ENCODE measurements at regions not wholly inside any gene's neighbourhood (a gene's known extent, or its start where the extent isn't known, plus 50 kb on each side); places are given as distances from the start of the nearest gene placed in this dataset.

DNA sequence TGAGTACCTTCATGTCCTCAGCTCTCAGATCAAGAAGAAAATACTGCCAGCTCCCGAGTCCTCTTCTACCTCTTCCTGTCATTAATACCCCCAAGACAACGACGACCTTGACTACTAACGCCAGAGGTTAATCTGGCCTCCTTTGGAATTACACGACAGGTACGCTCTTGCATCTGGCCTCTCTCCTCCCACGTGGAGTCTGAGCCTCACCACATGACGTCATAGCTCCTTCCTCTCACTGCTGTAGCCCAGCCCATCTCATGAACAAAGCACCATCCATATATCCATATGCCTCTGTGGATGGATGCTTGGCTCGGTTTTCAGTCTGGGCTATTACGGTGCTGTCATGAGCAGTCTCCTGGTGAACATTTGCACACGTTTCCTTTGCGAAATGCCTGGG is 110.2 kb upstream of the TNRC6C start:
- H3K36me3 ChIP-seq (ENCODE audit: insufficient read depth, low read length): no peaks in the 10 kb centered on the region
- no peaks in the 10 kb centered on the region for H4K20me1 ChIP-seq (ENCODE audit: insufficient read depth, low read length)
- no peak overlapping the region for H3K27ac ChIP-seq (ENCODE audit: low read depth, low read length)
- TF ChIP-seq, protein P1, sequence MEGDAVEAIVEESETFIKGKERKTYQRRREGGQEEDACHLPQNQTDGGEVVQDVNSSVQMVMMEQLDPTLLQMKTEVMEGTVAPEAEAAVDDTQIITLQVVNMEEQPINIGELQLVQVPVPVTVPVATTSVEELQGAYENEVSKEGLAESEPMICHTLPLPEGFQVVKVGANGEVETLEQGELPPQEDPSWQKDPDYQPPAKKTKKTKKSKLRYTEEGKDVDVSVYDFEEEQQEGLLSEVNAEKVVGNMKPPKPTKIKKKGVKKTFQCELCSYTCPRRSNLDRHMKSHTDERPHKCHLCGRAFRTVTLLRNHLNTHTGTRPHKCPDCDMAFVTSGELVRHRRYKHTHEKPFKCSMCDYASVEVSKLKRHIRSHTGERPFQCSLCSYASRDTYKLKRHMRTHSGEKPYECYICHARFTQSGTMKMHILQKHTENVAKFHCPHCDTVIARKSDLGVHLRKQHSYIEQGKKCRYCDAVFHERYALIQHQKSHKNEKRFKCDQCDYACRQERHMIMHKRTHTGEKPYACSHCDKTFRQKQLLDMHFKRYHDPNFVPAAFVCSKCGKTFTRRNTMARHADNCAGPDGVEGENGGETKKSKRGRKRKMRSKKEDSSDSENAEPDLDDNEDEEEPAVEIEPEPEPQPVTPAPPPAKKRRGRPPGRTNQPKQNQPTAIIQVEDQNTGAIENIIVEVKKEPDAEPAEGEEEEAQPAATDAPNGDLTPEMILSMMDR (IDR thresholded peaks at IDR 0.05; ENCODE audit: extremely low read depth, low read depth, low read length): no peak
- no peak for DNase-seq (ENCODE audit: insufficient read length, low spot score, missing footprints)
- peaks cover 7% of the 10 kb centered on the region for H3K4me1 ChIP-seq (ENCODE audit: insufficient read depth, low read length)
- H3K4me3 ChIP-seq (ENCODE audit: insufficient read depth, low read length): no peak overlapping the region
- no peak overlapping the region for H3K4me2 ChIP-seq (ENCODE audit: insufficient read depth, low read length)
- H2AFZ ChIP-seq (ENCODE audit: low read length): no peak overlapping the region
- H3K9me3 ChIP-seq (ENCODE audit: low read depth, low read length): no peaks in the 10 kb centered on the region
- peaks cover 4% of the 10 kb centered on the region for H3K27me3 ChIP-seq (ENCODE audit: insufficient read depth, low read length)
- no peaks in the 10 kb centered on the region for H3K79me2 ChIP-seq (ENCODE audit: insufficient read depth, low read length)

DNA sequence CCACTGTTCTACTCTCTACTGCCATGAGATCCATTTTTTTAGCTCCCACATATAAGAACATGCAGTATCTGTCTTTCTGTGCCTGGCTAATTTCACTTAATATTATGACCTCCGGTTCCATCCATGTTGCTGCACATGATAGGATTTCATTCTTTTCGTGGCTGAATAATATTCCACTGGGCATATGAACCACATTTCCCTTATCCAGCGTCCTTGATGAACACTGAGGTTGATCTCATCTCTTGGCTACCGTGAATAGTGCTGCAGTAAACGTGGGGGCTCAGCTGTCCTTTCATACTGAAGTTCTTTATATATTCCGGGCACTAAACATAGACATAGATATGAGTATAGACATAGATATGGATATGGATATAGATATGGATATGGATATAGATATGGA is 109.3 kb upstream of the TNRC6C start:
- Histone ChIP-seq H4K20me1 (ENCODE audit: insufficient read depth, low read length) (no peaks in the 10 kb centered on the region), H3K79me2 (ENCODE audit: insufficient read depth, low read length) (no peaks in the 10 kb centered on the region), H3K4me1 (ENCODE audit: insufficient read depth, low read length) (no peaks in the 10 kb centered on the region), H3K4me3 (ENCODE audit: insufficient read depth, low read length) (no peak overlapping the region), H3K27me3 (ENCODE audit: insufficient read depth, low read length) (peaks cover 4% of the 10 kb centered on the region), H3K9me3 (ENCODE audit: low read depth, low read length) (no peaks in the 10 kb centered on the region), H2AFZ (ENCODE audit: low read length) (no peak overlapping the region), H3K36me3 (ENCODE audit: insufficient read depth, low read length) (no peaks in the 10 kb centered on the region), H3K4me2 (ENCODE audit: insufficient read depth, low read length) (no peak overlapping the region), H3K27ac (ENCODE audit: low read depth, low read length) (no peak overlapping the region)
- no peak for DNase-seq (ENCODE audit: insufficient read length, low spot score, missing footprints)
- TF ChIP-seq, protein P1 (IDR thresholded peaks at IDR 0.05; ENCODE audit: extremely low read depth, low read depth, low read length): no peak

DNA sequence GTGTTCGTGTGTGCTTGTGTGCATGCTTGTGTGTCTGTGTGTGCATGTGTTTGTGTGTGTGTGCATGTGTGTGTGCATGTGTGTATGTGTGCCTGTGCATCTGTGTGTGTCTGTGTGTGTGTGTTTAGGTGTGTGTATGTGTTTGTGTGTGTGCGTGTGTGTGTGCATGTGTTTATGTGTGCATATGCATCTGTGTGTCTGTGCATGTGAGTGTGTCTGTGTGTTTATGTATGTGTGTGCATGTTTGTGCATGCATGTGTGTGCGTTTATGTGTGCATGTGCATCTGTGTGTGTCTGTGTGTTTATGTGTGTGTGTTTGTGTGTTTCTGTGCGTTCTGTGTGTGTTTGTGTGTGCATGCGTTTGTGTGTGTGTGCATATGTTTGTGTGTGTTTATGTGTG is 106.6 kb upstream of the TNRC6C start:
- TF ChIP-seq, protein P1 (IDR thresholded peaks at IDR 0.05; ENCODE audit: extremely low read depth, low read depth, low read length): no peak
- H3K9me3 ChIP-seq (ENCODE audit: low read depth, low read length): no peaks in the 10 kb centered on the region

DNA sequence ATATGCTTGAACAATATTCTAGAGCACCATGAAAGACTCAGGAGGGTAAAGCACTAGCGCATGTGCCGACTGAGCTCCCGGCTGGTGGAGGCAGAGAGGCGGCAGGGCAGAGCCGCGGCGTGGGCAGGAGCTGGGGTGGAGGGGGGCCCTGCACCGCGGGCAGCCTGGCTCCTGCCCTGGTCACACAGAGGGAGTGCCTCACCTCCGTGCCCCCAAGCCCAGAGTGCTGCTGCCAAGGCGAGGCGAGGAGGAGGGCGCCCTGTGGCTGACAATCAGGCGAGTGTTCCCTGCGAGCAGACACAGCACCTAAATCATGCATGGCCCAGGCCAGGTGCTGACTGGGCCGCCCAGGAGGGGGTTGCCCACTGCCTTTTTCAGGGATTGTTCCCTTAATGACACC is 105.8 kb upstream of the TNRC6C start:
- H3K36me3 ChIP-seq (ENCODE audit: insufficient read depth, low read length): no peaks in the 10 kb centered on the region
- H3K4me1 ChIP-seq (ENCODE audit: insufficient read depth, low read length): no peaks in the 10 kb centered on the region
- no peak overlapping the region for H3K4me3 ChIP-seq (ENCODE audit: insufficient read depth, low read length)
- H3K4me2 ChIP-seq (ENCODE audit: insufficient read depth, low read length): no peak overlapping the region
- no peaks in the 10 kb centered on the region for H3K9me3 ChIP-seq (ENCODE audit: low read depth, low read length)
- H3K79me2 ChIP-seq (ENCODE audit: insufficient read depth, low read length): no peaks in the 10 kb centered on the region
- peak; percentile 68 for DNase-seq (ENCODE audit: insufficient read length, low spot score, missing footprints)
- H3K27me3 ChIP-seq (ENCODE audit: insufficient read depth, low read length): peaks cover 10% of the 10 kb centered on the region
- no peak overlapping the region for H3K27ac ChIP-seq (ENCODE audit: low read depth, low read length)
- H4K20me1 ChIP-seq (ENCODE audit: insufficient read depth, low read length): no peaks in the 10 kb centered on the region
- H2AFZ ChIP-seq (ENCODE audit: low read length): no peak overlapping the region
- TF ChIP-seq, protein P1 (IDR thresholded peaks at IDR 0.05; ENCODE audit: extremely low read depth, low read depth, low read length): no peak

More for the DNA sequence above, 106.6 kb upstream of the TNRC6C start:
- Histone ChIP-seq H2AFZ (ENCODE audit: low read length) (no peak overlapping the region), H3K79me2 (ENCODE audit: insufficient read depth, low read length) (no peaks in the 10 kb centered on the region), H4K20me1 (ENCODE audit: insufficient read depth, low read length) (no peaks in the 10 kb centered on the region), H3K4me3 (ENCODE audit: insufficient read depth, low read length) (no peak overlapping the region), H3K4me2 (ENCODE audit: insufficient read depth, low read length) (no peak overlapping the region), H3K36me3 (ENCODE audit: insufficient read depth, low read length) (no peaks in the 10 kb centered on the region), H3K4me1 (ENCODE audit: insufficient read depth, low read length) (no peaks in the 10 kb centered on the region), H3K27me3 (ENCODE audit: insufficient read depth, low read length) (peaks cover 10% of the 10 kb centered on the region), H3K27ac (ENCODE audit: low read depth, low read length) (no peak overlapping the region)
- no peak for DNase-seq (ENCODE audit: insufficient read length, low spot score, missing footprints)
